ENCODE measurements at regions not wholly inside any gene's neighbourhood (a gene's known extent, or its start where the extent isn't known, plus 50 kb on each side); places are given as distances from the start of the nearest gene placed in this dataset.

GRCh38 chr3:144380849-144381248 lies 409.2 kb downstream of the DIPK2A start (continued):
- TF ChIP-seq ZNF462 (CRISPR knock-in tag; IDR thresholded peaks at IDR 0.05), result no peak
- no peak for TF ChIP-seq ETS1 (IDR thresholded peaks at IDR 0.05)

- Histone ChIP-seq H2AFZ (no peak overlapping the region), H3F3A (replicated peaks; ENCODE audit: low read depth) (no peaks in the 10 kb centered on the region), H3K9me2 (ENCODE audit: insufficient read depth) (no peaks in the 10 kb centered on the region), H4K20me1 (replicated peaks; ENCODE audit: insufficient read depth) (no peaks in the 10 kb centered on the region), H3K4me1 (ENCODE audit: insufficient read depth) (peaks cover 16% of the 10 kb centered on the region; the same call in 1 of the 2 replicates), H3K27ac (ENCODE audit: low read depth) (no peak overlapping the region), H3K4me3 (no peak overlapping the region), H3K4me2 (no peak overlapping the region), H3K79me2 (replicated peaks; ENCODE audit: insufficient read depth) (no peaks in the 10 kb centered on the region), H3K27me3 (ENCODE audit: insufficient read depth) (no peaks in the 10 kb centered on the region), H3K36me3 (ENCODE audit: insufficient read depth) (no peaks in the 10 kb centered on the region)
- Mint-ChIP-seq H3K4me3 (no peak overlapping the region), H3K36me3 (ENCODE audit: low read depth) (no peaks in the 10 kb centered on the region), H3K9me3 (no peaks in the 10 kb centered on the region), H3K4me1 (peaks cover 15% of the 10 kb centered on the region), H3K27ac (no peak overlapping the region), H3K27me3 (ENCODE audit: insufficient read depth, low read depth, poor library complexity) (no peaks in the 10 kb centered on the region)
- ATAC-seq (no peak), DNase-seq (ENCODE audit: low spot score) (no peak)
- TF ChIP-seq POLR2AphosphoS5 (IDR thresholded peaks at IDR 0.05; ENCODE audit: low read depth) (no peak), ZNF114 (CRISPR knock-in tag; IDR thresholded peaks at IDR 0.05) (no peak), CREB1 (CRISPR knock-in tag; IDR thresholded peaks at IDR 0.05; ENCODE audit: low read depth) (no peak), STAT1 (IDR thresholded peaks at IDR 0.05; ENCODE audit: unreplicated experiment) (no peak), JUNB (IDR thresholded peaks at IDR 0.05; ENCODE audit: unreplicated experiment) (no peak), REST (IDR thresholded peaks at IDR 0.05; ENCODE audit: unreplicated experiment) (no peak), CTCF (conservative IDR thresholded peaks at IDR 0.05; ENCODE audit: low read depth in 2 of 2) (no peak), NANOG (IDR thresholded peaks at IDR 0.05; ENCODE audit: borderline replicate concordance) (no peak), ZNF331 (CRISPR knock-in tag; IDR thresholded peaks at IDR 0.05; ENCODE audit: low read depth) (no peak), ETS1 (IDR thresholded peaks at IDR 0.05) (no peak)
Observed at GRCh38 chr3:144381607-144382006, 410.0 kb downstream of the DIPK2A start.
